Prostate gland (tissue), 2 donors: ENCODE measurements at regions not wholly inside any gene's neighbourhood (a gene's known extent, or its start where the extent isn't known, plus 50 kb on each side); places are given as distances from the start of the nearest gene placed in this dataset.

Experiments used
- DNase-seq: peaks from one replicate; pipeline ENCODE4 v3.0.0-alpha.2; 2019; ENCODE audit warnings: low spot score
- H3K27ac ChIP-seq, 2 donors: fragments of 200-600 bp; sonication (generic); 2 replicates each; pipeline ENCODE4 v1.5.1; 2017 to 2019
- H3K27me3 ChIP-seq: fragments of 200-600 bp; sonication (generic); replicated peaks from 2 replicates; pipeline ENCODE4 v1.5.1; 2019; ENCODE audit not compliant: insufficient read depth
- H3K36me3 ChIP-seq, 2 donors: fragments of 200-600 bp; sonication (generic); 1 replicate in 1 of 2; 2 replicates in 1 of 2; pipeline versions ENCODE4 v1.5.1 to v1.8.1; 2017 to 2019
- H3K4me1 ChIP-seq: fragments of 200-600 bp; sonication (generic); replicated peaks from 2 replicates; pipeline ENCODE4 v1.5.1; 2019
- H3K4me3 ChIP-seq, 2 donors: fragments of 200-600 bp; sonication (generic); 2 replicates each; pipeline ENCODE4 v1.5.1; 2017 to 2019
- H3K9me3 ChIP-seq: fragments of 200-600 bp; sonication (generic); 2 replicates; pipeline ENCODE4 v1.5.1; 2017
- CTCF ChIP-seq, 4 experiments: fragments of 200-600 bp in 2 of 4; fragments of 450-650 bp in 2 of 4; sonication (generic) in 2 of 4; IDR thresholded peaks; 1 replicate in 3 of 4; 2 replicates in 1 of 4; pipeline ENCODE4 v1.5.1; 2016 to 2019; ENCODE audit warnings: antibody characterized with exemption in 4 of 4, mild to moderate bottlenecking in 2 of 4, moderate library complexity in 2 of 4
- POLR2A ChIP-seq: fragments of 450-650 bp; IDR thresholded peaks from one replicate; pipeline ENCODE4 v1.6.1; 2016; ENCODE audit warnings: antibody characterized with exemption, mild to moderate bottlenecking
- POLR2AphosphoS5 ChIP-seq: sonication (generic); formaldehyde crosslinking; IDR thresholded peaks from one replicate; pipeline ENCODE4 v1.6.1; 2017; ENCODE audit warnings: antibody characterized with exemption
- WGBS: methylation state at CpG from one replicate; pipeline ENCODE4 v1.1.5; 2018; 5-methylcytosine and 5-hydroxymethylcytosine counted together
- intact Hi-C: fragments of 100-400 bp; cut with DNase I; formaldehyde crosslinking; loops from one replicate; pipeline ENCODE4 v1.14.2; 2022

GRCh38 chr2:118508282-118508681 is 339.2 kb downstream of the EN1 start:
- DNase-seq = no peak

GRCh38 chr2:118505436-118505835 is 342.0 kb downstream of the EN1 start:
- no peak for TF ChIP-seq POLR2AphosphoS5
- no peak for TF ChIP-seq POLR2A
- no peak for TF ChIP-seq CTCF (IDR thresholded peaks at IDR 0.05)
- no peak for DNase-seq
- no peaks in the 10 kb centered on the region for H3K4me1 ChIP-seq
- H3K36me3 ChIP-seq = no peaks in the 10 kb centered on the region
- H3K27me3 ChIP-seq = no peaks in the 10 kb centered on the region
- intact Hi-C loops = no loop called here
- H3K4me3 ChIP-seq = no peak overlapping the region
- H3K9me3 ChIP-seq = no peaks in the 10 kb centered on the region
- no peak overlapping the region for H3K27ac ChIP-seq
- 81% methylated on average over 2 of the region's 2 CpGs for WGBS

More at GRCh38 chr2:118508282-118508681, 339.2 kb downstream of the EN1 start:
- no peak for TF ChIP-seq CTCF (IDR thresholded peaks at IDR 0.05)
- no peak for TF ChIP-seq POLR2A
- TF ChIP-seq POLR2AphosphoS5 = no peak
- no peaks in the 10 kb centered on the region for H3K4me1 ChIP-seq
- no peaks in the 10 kb centered on the region for H3K9me3 ChIP-seq
- H3K27ac ChIP-seq = no peak overlapping the region
- intact Hi-C loops = no loop called here
- no peak overlapping the region for H3K4me3 ChIP-seq
- H3K36me3 ChIP-seq = no peaks in the 10 kb centered on the region
- no peaks in the 10 kb centered on the region for H3K27me3 ChIP-seq

- H3K36me3 ChIP-seq = no peaks in the 10 kb centered on the region
- no peak overlapping the region for H3K4me3 ChIP-seq
- intact Hi-C loops = no loop called here
- DNase-seq = no peak
- no peaks in the 10 kb centered on the region for H3K4me1 ChIP-seq
- 69% methylated on average over 2 of the region's 2 CpGs for WGBS
- H3K27me3 ChIP-seq = no peaks in the 10 kb centered on the region
- no peaks in the 10 kb centered on the region for H3K9me3 ChIP-seq
- no peak overlapping the region for H3K27ac ChIP-seq
- TF ChIP-seq CTCF (IDR thresholded peaks at IDR 0.05) (no peak), POLR2A (no peak), POLR2AphosphoS5 (no peak)
Observed at GRCh38 chr2:118502106-118502505, 345.3 kb downstream of the EN1 start.

GRCh38 chr2:118498943-118499342 is 348.5 kb downstream of the EN1 start:
- H3K27me3 ChIP-seq = no peaks in the 10 kb centered on the region
- intact Hi-C loops = no loop called here

GRCh38 chr2:118496870-118497611 is 350.4 kb downstream of the EN1 start:
- Histone ChIP-seq H3K36me3 (no peaks in the 10 kb centered on the region), H3K27me3 (no peaks in the 10 kb centered on the region), H3K9me3 (no peaks in the 10 kb centered on the region), H3K27ac (no peak overlapping the region), H3K4me1 (no peaks in the 10 kb centered on the region), H3K4me3 (no peak overlapping the region)
- WGBS = 60% methylated on average over 7 of the region's 7 CpGs
- no peak for DNase-seq
- intact Hi-C loops = no loop called here
- TF ChIP-seq CTCF (IDR thresholded peaks at IDR 0.05) = no peak
- TF ChIP-seq POLR2AphosphoS5 = no peak
- TF ChIP-seq POLR2A = no peak

More at GRCh38 chr2:118498943-118499342, 348.5 kb downstream of the EN1 start:
- Histone ChIP-seq H3K9me3 (no peaks in the 10 kb centered on the region), H3K27ac (no peak overlapping the region), H3K4me3 (no peak overlapping the region), H3K36me3 (no peaks in the 10 kb centered on the region), H3K4me1 (no peaks in the 10 kb centered on the region)
- no peak for DNase-seq
- no peak for TF ChIP-seq POLR2AphosphoS5
